DMS 273 (cell line): ENCODE measurements at regions not wholly inside any gene's neighbourhood (a gene's known extent, or its start where the extent isn't known, plus 50 kb on each side); places are given as distances from the start of the nearest gene placed in this dataset.

Experiments used
- DNase-seq: peaks from one replicate; lab custom pipeline; 2025; ENCODE audit not compliant: unreplicated experiment; lab: John Stamatoyannopoulos, UW

- no peak for DNase-seq
These were observed 413.9 kb downstream of the KLF12 start for GRCh38 chr13:73720216-73720840.

GRCh38 chr13:73718246-73718645 lies 416.0 kb downstream of the KLF12 start:
- DNase-seq = no peak

- DNase-seq = peak; percentile 1
These were observed 416.6 kb downstream of the KLF12 start for GRCh38 chr13:73717632-73718031.

- DNase-seq = no peak
These were observed 418.2 kb downstream of the KLF12 start for GRCh38 chr13:73715911-73716510.

GRCh38 chr13:73715114-73715910 lies 418.9 kb downstream of the KLF12 start:
- DNase-seq = no peak

GRCh38 chr13:73714522-73714921 lies 419.7 kb downstream of the KLF12 start:
- DNase-seq = no peak

GRCh38 chr13:73708393-73708985 lies 425.7 kb downstream of the KLF12 start:
- DNase-seq = peak; percentile 67

GRCh38 chr13:73704587-73704986 lies 429.6 kb downstream of the KLF12 start:
- DNase-seq = no peak

GRCh38 chr13:73703606-73704005 lies 430.6 kb downstream of the KLF12 start:
- no peak for DNase-seq

GRCh38 chr13:73702419-73703071 lies 431.7 kb downstream of the KLF12 start:
- DNase-seq = no peak

GRCh38 chr13:73701160-73701559 lies 433.0 kb downstream of the KLF12 start:
- DNase-seq = no peak

GRCh38 chr13:73698859-73699258 lies 435.3 kb downstream of the KLF12 start:
- no peak for DNase-seq

GRCh38 chr13:73697166-73697565 lies 437.0 kb downstream of the KLF12 start:
- no peak for DNase-seq

GRCh38 chr13:73696713-73697112 lies 437.5 kb downstream of the KLF12 start:
- no peak for DNase-seq

- no peak for DNase-seq
These were observed 437.9 kb downstream of the KLF12 start for GRCh38 chr13:73696271-73696670.

GRCh38 chr13:73695325-73695724 lies 438.9 kb downstream of the KLF12 start:
- DNase-seq = no peak

GRCh38 chr13:73693215-73693614 lies 441.0 kb downstream of the KLF12 start:
- no peak for DNase-seq

GRCh38 chr13:73691891-73692290 lies 442.3 kb downstream of the KLF12 start:
- no peak for DNase-seq

- DNase-seq = no peak
These were observed 446.3 kb downstream of the KLF12 start for GRCh38 chr13:73687929-73688328.

GRCh38 chr13:73687087-73687486 lies 447.1 kb downstream of the KLF12 start:
- DNase-seq = no peak

GRCh38 chr13:73684750-73685149 lies 449.5 kb downstream of the KLF12 start:
- no peak for DNase-seq
